ENCODE measurements at regions not wholly inside any gene's neighbourhood (a gene's known extent, or its start where the extent isn't known, plus 50 kb on each side); places are given as distances from the start of the nearest gene placed in this dataset.
A peak's percentile ranks its signal among the peaks of the same experiment; 100 is the strongest.

DNA sequence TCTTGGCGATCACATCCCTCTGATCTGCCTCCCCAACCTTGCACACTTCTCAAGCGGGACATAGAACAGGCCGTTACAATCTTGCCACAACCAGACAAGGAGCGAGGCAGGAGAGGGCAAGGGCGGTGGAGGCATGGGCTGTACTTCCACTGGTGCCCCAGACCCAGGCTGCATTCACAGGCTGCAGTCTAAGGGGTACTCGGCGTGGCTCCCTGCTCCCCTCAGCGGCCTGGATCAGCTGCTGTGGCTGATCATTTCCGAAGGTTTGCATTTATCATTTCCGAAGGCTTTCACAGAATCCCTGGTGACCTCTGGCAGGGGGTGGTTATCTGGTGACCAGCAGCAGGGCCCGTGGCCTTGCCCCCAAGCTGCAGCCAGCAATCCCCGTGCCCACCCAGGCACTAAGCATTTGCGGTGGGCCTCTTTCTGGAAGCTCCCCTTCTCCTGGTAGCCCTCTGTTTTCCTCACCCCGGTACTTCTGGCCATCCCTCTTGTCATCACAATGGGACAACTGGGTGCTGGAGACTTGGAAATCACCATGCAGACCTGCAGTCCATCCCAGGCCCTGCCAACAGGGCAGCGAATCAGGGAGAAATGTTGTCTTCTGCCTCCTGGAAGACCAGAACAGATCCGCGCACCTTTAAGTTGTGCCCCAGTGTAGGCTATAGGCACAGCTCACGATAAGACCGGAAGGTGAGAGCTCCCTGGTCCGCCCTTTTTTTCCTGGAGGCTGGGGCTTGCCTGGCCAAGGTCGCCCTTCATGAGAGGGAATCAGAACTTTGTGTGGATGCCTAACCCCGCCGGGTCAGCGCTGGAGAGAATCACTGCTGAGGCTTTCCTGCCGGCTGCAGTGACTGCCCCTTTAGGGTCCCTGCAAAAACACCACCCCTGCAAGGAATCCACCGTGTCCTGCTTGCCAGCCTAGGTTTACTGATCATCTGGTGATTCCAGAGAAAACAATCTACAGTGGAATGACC, 1739.1 kb downstream of the TP53TG3F start:
- H3K4me3 ChIP-seq = no peak overlapping the region
- H3K27me3 ChIP-seq (ENCODE audit: low read depth) = peaks cover 27% of the 10 kb centered on the region
- no peaks in the 10 kb centered on the region for H3K36me3 ChIP-seq
- no peak for DNase-seq
- no peaks in the 10 kb centered on the region for H3K4me1 ChIP-seq
- intact Hi-C loops (cut with micrococcal nuclease) = no loop called here
- no peak overlapping the region for H3K27ac ChIP-seq (replicated peaks)
- H3K9me3 ChIP-seq (replicated peaks) = no peaks in the 10 kb centered on the region
- TF ChIP-seq, protein P1, sequence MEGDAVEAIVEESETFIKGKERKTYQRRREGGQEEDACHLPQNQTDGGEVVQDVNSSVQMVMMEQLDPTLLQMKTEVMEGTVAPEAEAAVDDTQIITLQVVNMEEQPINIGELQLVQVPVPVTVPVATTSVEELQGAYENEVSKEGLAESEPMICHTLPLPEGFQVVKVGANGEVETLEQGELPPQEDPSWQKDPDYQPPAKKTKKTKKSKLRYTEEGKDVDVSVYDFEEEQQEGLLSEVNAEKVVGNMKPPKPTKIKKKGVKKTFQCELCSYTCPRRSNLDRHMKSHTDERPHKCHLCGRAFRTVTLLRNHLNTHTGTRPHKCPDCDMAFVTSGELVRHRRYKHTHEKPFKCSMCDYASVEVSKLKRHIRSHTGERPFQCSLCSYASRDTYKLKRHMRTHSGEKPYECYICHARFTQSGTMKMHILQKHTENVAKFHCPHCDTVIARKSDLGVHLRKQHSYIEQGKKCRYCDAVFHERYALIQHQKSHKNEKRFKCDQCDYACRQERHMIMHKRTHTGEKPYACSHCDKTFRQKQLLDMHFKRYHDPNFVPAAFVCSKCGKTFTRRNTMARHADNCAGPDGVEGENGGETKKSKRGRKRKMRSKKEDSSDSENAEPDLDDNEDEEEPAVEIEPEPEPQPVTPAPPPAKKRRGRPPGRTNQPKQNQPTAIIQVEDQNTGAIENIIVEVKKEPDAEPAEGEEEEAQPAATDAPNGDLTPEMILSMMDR (IDR thresholded peaks at IDR 0.05; ENCODE audit: borderline replicate concordance) = no peak

DNA sequence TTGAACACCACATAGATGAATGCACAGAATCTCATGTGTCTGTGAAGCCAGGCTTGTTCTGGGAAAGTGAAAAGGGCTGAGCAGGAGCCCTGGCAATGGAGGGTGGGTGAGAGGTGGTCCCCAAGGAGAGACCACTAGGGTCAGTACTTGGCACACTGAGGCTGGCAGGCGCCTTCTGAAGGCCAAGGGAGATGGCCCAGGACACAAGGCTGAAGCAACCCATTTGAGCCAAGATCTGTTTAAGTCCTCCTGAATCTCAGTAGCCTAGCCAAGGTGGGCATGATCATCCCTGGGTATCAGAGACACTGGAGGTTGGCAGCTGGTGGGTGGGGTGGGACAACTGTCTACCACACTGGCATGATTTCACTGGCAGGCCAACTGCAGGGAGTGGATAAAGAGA, 1741.2 kb downstream of the TP53TG3F start:
- H3K27ac ChIP-seq (replicated peaks) = no peak overlapping the region
- intact Hi-C loops (cut with micrococcal nuclease) = no loop called here
- no peak for DNase-seq
- TF ChIP-seq, protein P1 (IDR thresholded peaks at IDR 0.05; ENCODE audit: borderline replicate concordance) = no peak
- H3K4me3 ChIP-seq = no peak overlapping the region
- no peaks in the 10 kb centered on the region for H3K4me1 ChIP-seq
- H3K9me3 ChIP-seq (replicated peaks) = no peaks in the 10 kb centered on the region
- H3K36me3 ChIP-seq = no peaks in the 10 kb centered on the region
- peaks cover 30% of the 10 kb centered on the region for H3K27me3 ChIP-seq (ENCODE audit: low read depth)

DNA sequence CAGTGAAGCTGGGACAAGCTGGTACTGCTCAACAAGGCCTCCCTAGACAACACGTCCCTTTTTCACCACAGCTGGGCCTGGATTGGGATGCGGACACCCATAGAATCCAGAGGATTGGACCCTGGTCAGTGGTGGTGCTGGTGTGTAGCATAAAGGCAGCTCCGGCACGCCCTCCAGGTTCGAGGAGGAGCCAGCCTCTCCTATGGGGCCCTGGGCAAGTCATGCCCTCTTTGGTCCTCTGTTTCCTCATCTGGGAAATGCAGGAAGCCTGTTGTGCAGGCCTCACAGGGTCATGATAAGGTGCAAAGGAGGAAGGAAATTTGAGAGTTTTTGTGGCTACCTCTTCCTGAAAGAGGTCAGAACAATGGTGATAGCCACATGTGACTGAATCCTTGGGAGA, 1741.7 kb downstream of the TP53TG3F start:
- Histone ChIP-seq H3K27me3 (ENCODE audit: low read depth) (peaks cover 25% of the 10 kb centered on the region), H3K36me3 (no peaks in the 10 kb centered on the region), H3K4me3 (no peak overlapping the region), H3K4me1 (no peaks in the 10 kb centered on the region), H3K9me3 (replicated peaks) (no peaks in the 10 kb centered on the region), H3K27ac (replicated peaks) (no peak overlapping the region)
- no peak for DNase-seq
- TF ChIP-seq, protein P1 (IDR thresholded peaks at IDR 0.05; ENCODE audit: borderline replicate concordance) = no peak
- intact Hi-C loops (cut with micrococcal nuclease) = no loop called here

DNA sequence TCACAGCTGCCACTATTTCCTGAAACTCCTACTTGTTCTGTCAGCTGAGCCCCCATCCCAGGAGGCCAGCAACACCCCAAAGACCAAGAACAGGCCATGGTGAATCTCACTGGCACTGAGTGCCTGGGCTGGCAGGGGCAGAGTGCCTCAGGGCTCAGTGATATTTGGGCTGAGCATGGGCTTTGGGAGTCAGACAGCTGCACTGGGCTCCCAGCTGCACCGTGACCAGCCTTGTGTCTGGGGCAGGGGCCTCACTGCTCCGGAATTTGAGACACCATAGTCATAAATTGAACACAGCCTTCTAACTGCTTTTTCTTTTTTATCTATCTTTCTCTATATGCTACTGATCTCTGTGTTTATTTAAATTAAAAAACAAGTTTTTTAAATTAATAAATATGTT, 1744.2 kb downstream of the TP53TG3F start:
- Histone ChIP-seq H3K4me3 (no peak overlapping the region), H3K27ac (replicated peaks) (no peak overlapping the region), H3K4me1 (no peaks in the 10 kb centered on the region), H3K9me3 (replicated peaks) (no peaks in the 10 kb centered on the region), H3K27me3 (ENCODE audit: low read depth) (peaks cover 34% of the 10 kb centered on the region), H3K36me3 (no peaks in the 10 kb centered on the region)
- DNase-seq = no peak
- intact Hi-C loops (cut with micrococcal nuclease) = no loop called here
- TF ChIP-seq, protein P1 (IDR thresholded peaks at IDR 0.05; ENCODE audit: borderline replicate concordance) = no peak

DNA sequence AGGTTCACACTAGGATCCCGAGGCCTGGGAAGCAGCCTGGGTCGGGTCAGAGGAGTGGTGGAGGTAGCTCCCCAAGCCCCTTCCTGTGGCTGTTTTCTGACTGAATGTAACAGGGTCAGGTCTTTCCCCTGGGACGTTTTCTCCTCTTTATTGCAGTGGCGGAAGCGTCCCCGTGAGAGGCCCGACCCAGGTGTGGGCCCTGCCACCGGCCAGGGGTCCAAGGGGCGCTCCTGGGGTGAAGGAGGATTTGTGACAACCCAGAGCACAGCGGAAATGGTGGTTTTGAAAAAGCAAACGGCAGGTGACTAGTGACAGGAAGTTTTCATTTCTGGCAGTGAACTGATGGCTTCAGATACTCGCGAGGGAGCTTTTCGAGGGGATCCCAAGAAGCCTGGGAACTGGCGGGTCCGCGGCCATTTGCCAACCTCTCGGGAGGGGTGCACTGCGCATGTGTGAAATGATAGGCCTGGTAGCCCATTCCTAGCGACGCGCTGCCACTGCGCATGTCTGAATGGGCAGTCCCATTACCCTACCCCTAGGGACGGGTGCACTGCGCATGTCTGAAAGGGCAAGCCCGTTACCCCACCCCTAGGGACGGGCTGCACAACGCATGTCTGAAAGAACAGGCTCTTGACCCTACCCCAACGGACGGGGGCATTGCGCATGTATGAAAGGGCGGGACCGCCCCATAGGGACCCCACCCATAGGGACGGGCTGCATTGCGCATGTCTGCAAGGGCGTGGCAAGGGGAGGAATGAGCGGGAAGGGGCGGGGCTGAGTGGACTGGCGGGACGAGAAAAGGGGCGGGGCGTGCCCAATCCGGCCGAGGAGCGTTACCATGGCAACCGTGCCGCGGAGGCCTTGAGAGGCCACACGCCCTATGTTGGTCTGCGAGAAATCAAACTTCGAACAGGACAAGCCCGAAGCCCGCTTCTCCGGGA, 1747.9 kb downstream of the TP53TG3F start:
- DNase-seq = no peak
- Histone ChIP-seq H3K27me3 (ENCODE audit: low read depth) (peaks cover 29% of the 10 kb centered on the region), H3K9me3 (replicated peaks) (no peaks in the 10 kb centered on the region), H3K36me3 (no peaks in the 10 kb centered on the region), H3K27ac (replicated peaks) (no peak overlapping the region), H3K4me1 (no peaks in the 10 kb centered on the region), H3K4me3 (peak overlapping the region; percentile 12)
- intact Hi-C loops (cut with micrococcal nuclease) = no loop called here
- TF ChIP-seq, protein P1 (IDR thresholded peaks at IDR 0.05; ENCODE audit: borderline replicate concordance) = no peak
